ENCODE measurements at regions not wholly inside any gene's neighbourhood (a gene's known extent, or its start where the extent isn't known, plus 50 kb on each side); places are given as distances from the start of the nearest gene placed in this dataset.

DNA sequence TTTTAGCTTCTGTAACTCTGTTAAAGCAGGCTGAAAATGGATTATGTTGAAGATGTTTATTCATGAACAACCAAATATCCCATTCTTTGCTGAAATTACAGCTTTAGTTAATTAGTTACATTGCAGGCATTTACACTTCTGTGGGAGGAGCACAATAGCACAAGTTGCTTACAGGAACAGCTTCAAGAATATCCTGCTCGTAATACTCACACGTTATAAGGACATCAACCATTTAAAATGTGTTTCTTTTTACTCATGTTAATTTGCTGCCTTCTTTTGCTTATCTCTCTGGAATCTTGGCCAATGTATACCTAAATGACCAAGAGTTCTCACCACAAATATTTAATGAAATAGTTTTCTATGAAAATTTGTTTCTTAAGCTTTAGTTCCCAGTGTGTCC lies 305.2 kb upstream of the SYT1 start:
- in situ Hi-C loops (cut with MboI; ENCODE audit: low sequenced_read_pairs) = no loop called here
- H3K4me2 ChIP-seq (ENCODE audit: low read depth, low read length) = no peak overlapping the region

More for the DNA sequence above, 305.2 kb upstream of the SYT1 start:
- Histone ChIP-seq H3K27ac (ENCODE audit: insufficient read depth, low read length) (no peak overlapping the region), H3K56ac (ENCODE audit: extremely low read depth, insufficient read depth, low read length) (no peak overlapping the region), H3K27me3 (ENCODE audit: control insufficient read depth, insufficient read depth, low read length) (no peaks in the 10 kb centered on the region), H3K14ac (replicated peaks; ENCODE audit: low read depth, low read length) (no peak overlapping the region), H2BK5ac (ENCODE audit: low read depth, low read length, poor library complexity, severe bottlenecking) (no peak overlapping the region), H2AFZ (replicated peaks; ENCODE audit: low read length, poor library complexity) (no peak overlapping the region), H4K5ac (ENCODE audit: low read depth, low read length) (no peak overlapping the region), H2BK20ac (ENCODE audit: low read depth, low read length) (no peak overlapping the region), H2BK15ac (ENCODE audit: low read depth, low read length) (no peak overlapping the region), H3K4me1 (ENCODE audit: control insufficient read depth, insufficient read depth, low read length) (no peaks in the 10 kb centered on the region), H4K8ac (ENCODE audit: low read depth in 2 of 2, low read length in 2 of 2) (no peak overlapping the region), H2AK5ac (ENCODE audit: low read depth, low read length) (no peak overlapping the region), H3K4me3 (ENCODE audit: insufficient read depth, low read depth, low read length) (no peak overlapping the region), H3K9me1 (ENCODE audit: insufficient read depth, low read length) (no peaks in the 10 kb centered on the region), H2AK9ac (replicated peaks; ENCODE audit: low read depth, low read length, poor library complexity) (no peak overlapping the region), H3K4ac (ENCODE audit: low read depth, low read length) (no peak overlapping the region), H4K20me1 (ENCODE audit: insufficient read depth, low read length) (no peaks in the 10 kb centered on the region), H2BK120ac (ENCODE audit: low read depth, low read length) (no peak overlapping the region), H3K23ac (ENCODE audit: low read depth, low read length) (no peak overlapping the region), H3K79me1 (ENCODE audit: low read depth in 1 of 2, low read length in 2 of 2) (no peaks in the 10 kb centered on the region), H3K18ac (ENCODE audit: low read depth, low read length) (no peak overlapping the region), H3K9ac (ENCODE audit: low read depth, low read length) (no peak overlapping the region), H3K9me3 (ENCODE audit: control insufficient read depth, insufficient read depth, low read length) (no peaks in the 10 kb centered on the region), H3K36me3 (ENCODE audit: control insufficient read depth, insufficient read depth, low read length) (no peaks in the 10 kb centered on the region), H4K91ac (ENCODE audit: insufficient read depth, low read depth, low read length) (no peak overlapping the region)
- TF ChIP-seq, protein P1, sequence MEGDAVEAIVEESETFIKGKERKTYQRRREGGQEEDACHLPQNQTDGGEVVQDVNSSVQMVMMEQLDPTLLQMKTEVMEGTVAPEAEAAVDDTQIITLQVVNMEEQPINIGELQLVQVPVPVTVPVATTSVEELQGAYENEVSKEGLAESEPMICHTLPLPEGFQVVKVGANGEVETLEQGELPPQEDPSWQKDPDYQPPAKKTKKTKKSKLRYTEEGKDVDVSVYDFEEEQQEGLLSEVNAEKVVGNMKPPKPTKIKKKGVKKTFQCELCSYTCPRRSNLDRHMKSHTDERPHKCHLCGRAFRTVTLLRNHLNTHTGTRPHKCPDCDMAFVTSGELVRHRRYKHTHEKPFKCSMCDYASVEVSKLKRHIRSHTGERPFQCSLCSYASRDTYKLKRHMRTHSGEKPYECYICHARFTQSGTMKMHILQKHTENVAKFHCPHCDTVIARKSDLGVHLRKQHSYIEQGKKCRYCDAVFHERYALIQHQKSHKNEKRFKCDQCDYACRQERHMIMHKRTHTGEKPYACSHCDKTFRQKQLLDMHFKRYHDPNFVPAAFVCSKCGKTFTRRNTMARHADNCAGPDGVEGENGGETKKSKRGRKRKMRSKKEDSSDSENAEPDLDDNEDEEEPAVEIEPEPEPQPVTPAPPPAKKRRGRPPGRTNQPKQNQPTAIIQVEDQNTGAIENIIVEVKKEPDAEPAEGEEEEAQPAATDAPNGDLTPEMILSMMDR (conservative IDR thresholded peaks at IDR 0.05; ENCODE audit: low read depth, low read length) = no peak
- TF ChIP-seq CEBPB (IDR thresholded peaks at IDR 0.05; ENCODE audit: low read depth, low read length) = no peak
- no peak for TF ChIP-seq FOS (IDR thresholded peaks at IDR 0.05; ENCODE audit: low read depth, low read length)
- no peak for TF ChIP-seq BHLHE40 (IDR thresholded peaks at IDR 0.05; ENCODE audit: low read depth, low read length)
- no peak for TF ChIP-seq RFX5 (IDR thresholded peaks at IDR 0.05; ENCODE audit: low read depth, low read length)
- no peak for TF ChIP-seq MXI1 (IDR thresholded peaks at IDR 0.05; ENCODE audit: borderline replicate concordance, low read depth, low read length)
- no peak for TF ChIP-seq POLR2A (IDR thresholded peaks at IDR 0.05; ENCODE audit: low read depth, low read length)
- TF ChIP-seq NFE2L2 (IDR thresholded peaks at IDR 0.05; ENCODE audit: low read depth, low read length) = no peak
- TF ChIP-seq SMC3 (IDR thresholded peaks at IDR 0.05; ENCODE audit: low read depth, low read length) = no peak
- TF ChIP-seq CHD1 (IDR thresholded peaks at IDR 0.05; ENCODE audit: low read depth, low read length) = no peak
- DNase-seq = peak; percentile 6
- CTCF ChIA-PET = interaction anchor here (1.3 kb wide), 1 partner anchor 89 kb away, joined by 3 read pairs; no protein-coding TSS in a partner anchor
- dilution Hi-C loops (cut with HindIII; ENCODE audit: low sequenced_read_pairs, unreplicated experiment) (no loop called here), intact Hi-C loops (cut with micrococcal nuclease) (loop anchor here (10.0 kb wide), 1 partner anchor 375 kb away; no protein-coding TSS in a partner anchor)
- POLR2A ChIA-PET (ENCODE audit: unreplicated experiment) = no interaction called here
- no TSS peak for BruUV-seq (replicated peaks)
- no CpG with 5 or more reads among the region's 2 CpGs for WGBS, 2 experiments (ENCODE audit: extremely low coverage in 2 of 2, insufficient read length in 1 of 2)
- no peak for ATAC-seq (ENCODE audit: low read depth)
